Upper lobe of left lung (tissue), 4 donors: ENCODE measurements at regions not wholly inside any gene's neighbourhood (a gene's known extent, or its start where the extent isn't known, plus 50 kb on each side); places are given as distances from the start of the nearest gene placed in this dataset.

Source experiments
- POLR2A ChIP-seq, 4 donors: fragments of 450-650 bp; IDR thresholded peaks; one replicate each; pipeline ENCODE4 v1.5.1; 2016 to 2017; ENCODE audit warnings: antibody characterized with exemption in 4 of 4, mild to moderate bottlenecking in 2 of 4
- POLR2AphosphoS5 ChIP-seq, 2 donors: sonication (generic); formaldehyde crosslinking; IDR thresholded peaks; one replicate each; pipeline ENCODE4 v1.5.1; 2017; ENCODE audit warnings: antibody characterized with exemption in 2 of 2
- TF ChIP-seq, protein P1 (sequence below), 6 experiments: fragments of 450-650 bp in 4 of 6; fragments of 200-600 bp in 2 of 6; sonication (generic) in 2 of 6; IDR thresholded peaks; one replicate each; pipeline ENCODE4 v1.5.1; 2016 to 2019; ENCODE audit warnings: antibody characterized with exemption in 6 of 6

DNA sequence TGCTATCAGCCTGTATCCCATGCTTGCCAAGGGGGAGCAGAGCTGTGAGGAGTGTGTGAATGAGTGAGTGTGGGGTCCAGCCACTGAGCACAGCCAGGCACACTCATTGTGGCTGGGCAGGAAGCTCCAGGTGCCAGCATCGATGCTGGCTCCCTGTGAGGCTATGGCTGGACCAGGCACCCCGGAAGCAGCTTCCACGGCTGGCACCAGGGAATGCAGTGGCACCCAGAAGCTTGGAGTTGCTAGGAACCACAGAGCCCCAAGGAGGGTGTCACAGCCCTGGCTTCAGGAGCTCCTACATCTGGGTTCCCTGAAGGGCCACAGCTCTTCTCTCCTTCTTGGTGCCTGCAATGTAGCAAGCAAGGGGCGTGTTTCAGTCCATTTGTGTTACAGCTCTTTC lies 625.9 kb upstream of the RAG2 start:
- TF ChIP-seq, protein P1, sequence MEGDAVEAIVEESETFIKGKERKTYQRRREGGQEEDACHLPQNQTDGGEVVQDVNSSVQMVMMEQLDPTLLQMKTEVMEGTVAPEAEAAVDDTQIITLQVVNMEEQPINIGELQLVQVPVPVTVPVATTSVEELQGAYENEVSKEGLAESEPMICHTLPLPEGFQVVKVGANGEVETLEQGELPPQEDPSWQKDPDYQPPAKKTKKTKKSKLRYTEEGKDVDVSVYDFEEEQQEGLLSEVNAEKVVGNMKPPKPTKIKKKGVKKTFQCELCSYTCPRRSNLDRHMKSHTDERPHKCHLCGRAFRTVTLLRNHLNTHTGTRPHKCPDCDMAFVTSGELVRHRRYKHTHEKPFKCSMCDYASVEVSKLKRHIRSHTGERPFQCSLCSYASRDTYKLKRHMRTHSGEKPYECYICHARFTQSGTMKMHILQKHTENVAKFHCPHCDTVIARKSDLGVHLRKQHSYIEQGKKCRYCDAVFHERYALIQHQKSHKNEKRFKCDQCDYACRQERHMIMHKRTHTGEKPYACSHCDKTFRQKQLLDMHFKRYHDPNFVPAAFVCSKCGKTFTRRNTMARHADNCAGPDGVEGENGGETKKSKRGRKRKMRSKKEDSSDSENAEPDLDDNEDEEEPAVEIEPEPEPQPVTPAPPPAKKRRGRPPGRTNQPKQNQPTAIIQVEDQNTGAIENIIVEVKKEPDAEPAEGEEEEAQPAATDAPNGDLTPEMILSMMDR (IDR thresholded peaks at IDR 0.05) = no peak
- TF ChIP-seq POLR2A (IDR thresholded peaks at IDR 0.05) = no peak
- TF ChIP-seq POLR2AphosphoS5 (IDR thresholded peaks at IDR 0.05) = no peak
